Thyroid gland (tissue), 4 donors: ENCODE measurements at regions not wholly inside any gene's neighbourhood (a gene's known extent, or its start where the extent isn't known, plus 50 kb on each side); places are given as distances from the start of the nearest gene placed in this dataset.

ENCODE experiments used
- CTCF ChIP-seq, 6 experiments: fragments of 200-600 bp in 3 of 6; fragments of 450-650 bp in 3 of 6; sonication (generic) in 3 of 6; IDR thresholded peaks; one replicate each; pipeline ENCODE4 v1.5.1; 2016 to 2019; ENCODE audit warnings: antibody characterized with exemption in 6 of 6, mild to moderate bottlenecking in 2 of 6, inconsistent platforms in 1 of 6, moderate library complexity in 1 of 6
- POLR2A ChIP-seq, 2 donors: fragments of 450-650 bp; IDR thresholded peaks; one replicate each; pipeline ENCODE4 v1.6.1; 2017; ENCODE audit warnings: antibody characterized with exemption in 2 of 2, mild to moderate bottlenecking in 2 of 2, moderate library complexity in 1 of 2

- TF ChIP-seq CTCF (IDR thresholded peaks at IDR 0.05) = no peak
- no peak for TF ChIP-seq POLR2A (IDR thresholded peaks at IDR 0.05)
Measured at GRCh38 chr7:42314696-42315095, 77.7 kb upstream of the GLI3 start.
